Stomach (tissue), 4 donors: ENCODE measurements at regions not wholly inside any gene's neighbourhood (a gene's known extent, or its start where the extent isn't known, plus 50 kb on each side); places are given as distances from the start of the nearest gene placed in this dataset.

Experiments
- CTCF ChIP-seq, 7 experiments: fragments of 450-650 bp in 4 of 7; fragments of 200-600 bp in 3 of 7; sonication (generic) in 3 of 7; IDR thresholded peaks; one replicate each; pipeline ENCODE4 v1.5.1; 2016 to 2019; ENCODE audit warnings: antibody characterized with exemption in 7 of 7, control low read depth in 2 of 7, mild to moderate bottlenecking in 1 of 7
- EP300 ChIP-seq: sonication (generic); formaldehyde crosslinking; IDR thresholded peaks from one replicate; pipeline ENCODE4 v1.6.1; 2017; ENCODE audit warnings: antibody characterized with exemption
- POLR2A ChIP-seq, 4 donors: fragments of 450-650 bp; IDR thresholded peaks; one replicate each; pipeline ENCODE4 v1.6.1; 2016; ENCODE audit warnings: antibody characterized with exemption in 4 of 4, control low read depth in 2 of 4, mild to moderate bottlenecking in 1 of 4, moderate library complexity in 1 of 4
- POLR2AphosphoS5 ChIP-seq, 3 donors: sonication (generic); formaldehyde crosslinking; IDR thresholded peaks; one replicate each; pipeline ENCODE4 v1.6.1; 2016; ENCODE audit warnings: antibody characterized with exemption in 3 of 3

- TF ChIP-seq CTCF (IDR thresholded peaks at IDR 0.05) (peak in 1 of 7 experiments; percentile 11), EP300 (no peak), POLR2A (IDR thresholded peaks at IDR 0.05) (no peak), POLR2AphosphoS5 (IDR thresholded peaks at IDR 0.05) (no peak)
These were observed 307.9 kb upstream of the SLC35B3 start for GRCh38 chr6:8743170-8743745.
